ENCODE measurements at regions not wholly inside any gene's neighbourhood (a gene's known extent, or its start where the extent isn't known, plus 50 kb on each side); places are given as distances from the start of the nearest gene placed in this dataset.

DNA sequence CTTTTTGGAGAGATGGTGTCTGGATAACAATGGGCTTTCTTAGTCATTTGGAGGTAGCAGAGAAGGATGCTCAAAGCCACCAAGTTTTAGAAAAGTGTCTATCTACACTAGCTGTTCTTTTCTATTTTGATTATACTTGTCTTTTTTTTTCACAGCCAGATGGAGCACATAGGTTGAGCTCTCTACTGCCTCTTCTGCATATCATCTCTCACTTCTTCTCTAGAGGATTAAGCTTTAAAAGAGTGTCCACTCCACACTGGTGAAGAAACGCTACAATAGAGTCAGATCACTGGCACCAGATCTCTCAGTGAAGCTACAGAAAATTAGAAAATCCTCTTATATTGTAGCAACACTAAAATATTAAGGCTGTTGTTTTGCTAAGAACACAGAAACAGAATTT, 145.3 kb upstream of the MBNL1 start:
- Histone ChIP-seq H4K91ac (replicated peaks; ENCODE audit: insufficient read length, low read length) (no peak overlapping the region), H3K18ac (ENCODE audit: extremely low read depth, low read length) (no peak overlapping the region), H2BK120ac (replicated peaks; ENCODE audit: low read depth, low read length) (no peak overlapping the region), H3K9me3 (ENCODE audit: insufficient read depth in 2 of 2, low read depth in 1 of 2, low read length in 1 of 2) (no peaks in the 10 kb centered on the region), H3K23ac (ENCODE audit: insufficient read length) (no peak overlapping the region), H3K56ac (replicated peaks; ENCODE audit: insufficient read length, low read depth, low read length) (no peak overlapping the region), H4K8ac (ENCODE audit: extremely low read depth, insufficient read depth, low read length) (no peak overlapping the region), H2BK15ac (ENCODE audit: low read length) (no peak overlapping the region), H3K4ac (replicated peaks; ENCODE audit: insufficient read length, low read depth, low read length) (no peak overlapping the region), H2AFZ (ENCODE audit: low read length) (no peak overlapping the region), H2AK5ac (ENCODE audit: low read depth, low read length) (no peak overlapping the region), H3K23me2 (ENCODE audit: low read depth, low read length) (no peaks in the 10 kb centered on the region), H2BK20ac (ENCODE audit: low read length) (no peak overlapping the region), H3K79me1 (ENCODE audit: low read depth, low read length) (no peaks in the 10 kb centered on the region), H3K4me2 (ENCODE audit: insufficient read depth in 1 of 2, low read depth in 2 of 2, low read length in 2 of 2) (no peak overlapping the region), H3K4me1 (replicated peaks in 1 of 4; ENCODE audit: control insufficient read depth in 3 of 4, insufficient read depth in 4 of 4, low read length in 3 of 4) (no peaks in the 10 kb centered on the region), H2BK12ac (ENCODE audit: low read depth, low read length) (no peak overlapping the region), H3K4me3 (ENCODE audit: extremely low read depth in 1 of 4, insufficient read depth in 2 of 4, low read depth in 3 of 4, low read length in 4 of 4) (no peak overlapping the region), H4K20me1 (replicated peaks in 1 of 2; ENCODE audit: control insufficient read depth in 1 of 2, insufficient read depth in 2 of 2, low read length in 2 of 2) (no peaks in the 10 kb centered on the region), H3K79me2 (ENCODE audit: control insufficient read depth in 1 of 2, insufficient read depth in 2 of 2, low read length in 2 of 2) (no peaks in the 10 kb centered on the region), H3K9ac (replicated peaks in 1 of 4; ENCODE audit: extremely low read depth in 1 of 4, low read depth in 3 of 4, low read length in 3 of 4) (no peak overlapping the region), H3K27ac (ENCODE audit: low read depth, low read length) (no peak overlapping the region), H3K27me3 (replicated peaks in 1 of 4; ENCODE audit: control insufficient read depth in 3 of 4, extremely low read depth in 1 of 4, insufficient read depth in 3 of 4, low read length in 3 of 4) (no peaks in the 10 kb centered on the region), H4K5ac (ENCODE audit: insufficient read length, low read depth, low read length) (no peak overlapping the region), H3K36me3 (ENCODE audit: control insufficient read depth in 2 of 4, insufficient read depth in 4 of 4, low read length in 3 of 4) (no peaks in the 10 kb centered on the region), H2BK5ac (ENCODE audit: low read depth, low read length) (no peak overlapping the region), H3K14ac (ENCODE audit: insufficient read length) (no peak overlapping the region)
- DNase-seq (ENCODE audit: low read depth in 1 of 2, low spot score in 2 of 2) = no peak
- no peak for FAIRE-seq
- ChIA-PET POLR2A (ENCODE audit: partially characterized antibody) (no interaction called here), CTCF (ENCODE audit: partially characterized antibody) (no interaction called here)
- 100% methylated on average over 1 of the region's 1 CpG; no CpG with 5 or more reads in 1 of the 2 experiments for WGBS, 2 experiments (ENCODE audit: extremely low coverage in 1 of 2, insufficient coverage in 1 of 2, insufficient read length in 1 of 2, insufficient replicate concordance in 2 of 2, low coverage in 1 of 2, low lambda C conversion rate in 2 of 2, missing lambda C conversion rate in 1 of 2)
- no peak for TF ChIP-seq SRF (IDR thresholded peaks at IDR 0.05; ENCODE audit: low read depth, low read length)
- no peak for TF ChIP-seq KDM5A (IDR thresholded peaks at IDR 0.05; ENCODE audit: low read length)
- TF ChIP-seq NANOG (IDR thresholded peaks at IDR 0.05; ENCODE audit: insufficient read depth, low read depth, low read length, poor library complexity, severe bottlenecking) = no peak
- no peak for TF ChIP-seq KDM1A (IDR thresholded peaks at IDR 0.05; ENCODE audit: borderline replicate concordance, low read length)
- no peak for TF ChIP-seq JUND (IDR thresholded peaks at IDR 0.05; ENCODE audit: low read length)
- TF ChIP-seq TBP (IDR thresholded peaks at IDR 0.05; ENCODE audit: low read depth, low read length) = no peak
- TF ChIP-seq, protein P1, sequence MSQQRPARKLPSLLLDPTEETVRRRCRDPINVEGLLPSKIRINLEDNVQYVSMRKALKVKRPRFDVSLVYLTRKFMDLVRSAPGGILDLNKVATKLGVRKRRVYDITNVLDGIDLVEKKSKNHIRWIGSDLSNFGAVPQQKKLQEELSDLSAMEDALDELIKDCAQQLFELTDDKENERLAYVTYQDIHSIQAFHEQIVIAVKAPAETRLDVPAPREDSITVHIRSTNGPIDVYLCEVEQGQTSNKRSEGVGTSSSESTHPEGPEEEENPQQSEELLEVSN (IDR thresholded peaks at IDR 0.05) = no peak
- TF ChIP-seq RXRA (IDR thresholded peaks at IDR 0.05; ENCODE audit: insufficient read depth, low read depth, low read length) = no peak
- TF ChIP-seq, protein P2, sequence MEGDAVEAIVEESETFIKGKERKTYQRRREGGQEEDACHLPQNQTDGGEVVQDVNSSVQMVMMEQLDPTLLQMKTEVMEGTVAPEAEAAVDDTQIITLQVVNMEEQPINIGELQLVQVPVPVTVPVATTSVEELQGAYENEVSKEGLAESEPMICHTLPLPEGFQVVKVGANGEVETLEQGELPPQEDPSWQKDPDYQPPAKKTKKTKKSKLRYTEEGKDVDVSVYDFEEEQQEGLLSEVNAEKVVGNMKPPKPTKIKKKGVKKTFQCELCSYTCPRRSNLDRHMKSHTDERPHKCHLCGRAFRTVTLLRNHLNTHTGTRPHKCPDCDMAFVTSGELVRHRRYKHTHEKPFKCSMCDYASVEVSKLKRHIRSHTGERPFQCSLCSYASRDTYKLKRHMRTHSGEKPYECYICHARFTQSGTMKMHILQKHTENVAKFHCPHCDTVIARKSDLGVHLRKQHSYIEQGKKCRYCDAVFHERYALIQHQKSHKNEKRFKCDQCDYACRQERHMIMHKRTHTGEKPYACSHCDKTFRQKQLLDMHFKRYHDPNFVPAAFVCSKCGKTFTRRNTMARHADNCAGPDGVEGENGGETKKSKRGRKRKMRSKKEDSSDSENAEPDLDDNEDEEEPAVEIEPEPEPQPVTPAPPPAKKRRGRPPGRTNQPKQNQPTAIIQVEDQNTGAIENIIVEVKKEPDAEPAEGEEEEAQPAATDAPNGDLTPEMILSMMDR (IDR thresholded peaks at IDR 0.05; ENCODE audit: control extremely low read depth in 1 of 3, insufficient read depth in 1 of 3, low read depth in 1 of 3, low read length in 3 of 3) = no peak
- TF ChIP-seq TAF7 (optimal IDR thresholded peaks at IDR 0.05; ENCODE audit: borderline replicate concordance, low read depth, low read length) = no peak
